GM18907 (cell line): ENCODE measurements at regions not wholly inside any gene's neighbourhood (a gene's known extent, or its start where the extent isn't known, plus 50 kb on each side); places are given as distances from the start of the nearest gene placed in this dataset.
A peak's percentile ranks its signal among the peaks of the same experiment; 100 is the strongest.

Experiments used
- ATAC-seq: cut with Tn5 transposase; IDR thresholded peaks from one replicate; pipeline ENCODE4 v1.9.1; 2021; ENCODE audit warnings: mild to moderate bottlenecking, moderate library complexity; ENCODE audit not compliant: unreplicated experiment

DNA sequence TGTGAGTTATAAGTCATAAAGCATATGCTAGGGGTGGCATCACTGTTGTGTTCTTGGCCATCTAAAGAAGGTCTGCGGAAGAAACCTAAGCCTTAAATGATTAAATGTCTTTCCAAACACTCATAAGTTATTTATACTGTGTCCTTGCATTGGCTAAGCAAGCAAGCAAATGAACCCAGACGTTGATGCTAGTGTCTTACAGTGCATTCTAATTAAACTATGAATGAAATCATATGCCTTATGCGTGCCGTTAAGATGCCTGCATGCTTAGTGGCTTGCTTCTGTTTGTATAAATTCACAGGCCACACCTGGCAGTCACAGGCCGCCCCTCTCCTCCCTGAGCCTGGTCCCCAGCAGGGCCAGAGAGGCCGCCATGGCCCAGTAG, 49.9 kb downstream of the RIN2 start:
- no peak for ATAC-seq

DNA sequence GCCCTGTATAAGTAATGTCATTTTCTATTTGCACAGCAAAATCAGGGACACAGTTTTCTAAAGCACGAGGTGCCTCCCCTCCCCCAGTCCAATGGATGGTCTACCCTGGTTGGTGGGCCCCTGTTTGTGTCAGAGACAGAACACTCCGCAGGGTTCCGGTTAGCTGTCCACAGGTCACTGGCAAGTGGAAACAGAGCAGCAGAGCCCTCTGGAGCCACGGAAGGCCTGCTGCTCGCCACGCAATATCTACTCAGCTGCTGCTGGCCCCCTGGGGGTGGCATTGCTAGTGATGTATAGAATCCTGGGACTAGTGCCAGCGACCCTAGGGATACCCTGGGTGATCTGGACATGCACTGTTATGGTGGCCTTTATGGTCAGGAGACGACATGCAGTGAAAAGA, 50.4 kb downstream of the RIN2 start:
- ATAC-seq: no peak

DNA sequence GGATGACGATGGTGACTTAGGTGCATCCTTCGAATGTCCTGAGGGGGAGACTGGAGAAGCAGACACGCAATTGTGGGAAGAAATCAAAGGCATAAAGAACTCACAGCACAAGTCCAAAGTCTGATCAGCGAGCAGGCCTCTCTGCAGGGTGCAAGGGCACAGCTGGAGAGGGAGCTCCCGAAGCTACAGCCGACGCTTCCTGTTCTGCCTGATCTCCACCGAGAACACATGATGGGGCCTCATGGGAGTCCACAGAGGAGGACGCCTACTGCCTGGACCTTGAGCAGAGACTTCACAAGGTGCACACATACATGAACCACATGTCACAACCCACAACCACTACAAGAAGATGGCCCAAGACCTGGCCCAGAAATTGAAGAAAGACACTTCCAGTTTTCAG, 51.4 kb downstream of the RIN2 start:
- no peak for ATAC-seq

DNA sequence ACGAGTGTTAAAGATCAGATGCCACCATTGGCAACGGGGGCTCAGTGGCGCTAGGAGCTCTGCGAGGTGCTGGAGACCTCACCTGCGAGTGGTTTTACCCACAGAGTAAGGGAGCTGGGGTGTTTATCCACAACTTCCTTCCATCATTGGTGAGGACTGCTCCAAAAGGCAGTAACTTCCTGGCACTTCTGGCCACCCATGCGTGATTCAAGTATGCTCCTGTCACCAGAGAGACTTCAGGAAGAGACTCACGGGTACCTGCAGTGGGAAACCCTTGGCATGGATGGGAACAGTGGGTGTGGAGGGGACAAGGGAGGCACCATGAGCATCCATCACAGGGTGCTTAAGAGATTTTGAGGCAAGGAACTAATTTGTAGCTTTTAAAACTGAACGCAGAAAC, 53.2 kb downstream of the RIN2 start:
- no peak for ATAC-seq

GRCh38 chr20:19812056-19812455, 54.0 kb downstream of the RIN2 start:
- ATAC-seq: no peak

DNA sequence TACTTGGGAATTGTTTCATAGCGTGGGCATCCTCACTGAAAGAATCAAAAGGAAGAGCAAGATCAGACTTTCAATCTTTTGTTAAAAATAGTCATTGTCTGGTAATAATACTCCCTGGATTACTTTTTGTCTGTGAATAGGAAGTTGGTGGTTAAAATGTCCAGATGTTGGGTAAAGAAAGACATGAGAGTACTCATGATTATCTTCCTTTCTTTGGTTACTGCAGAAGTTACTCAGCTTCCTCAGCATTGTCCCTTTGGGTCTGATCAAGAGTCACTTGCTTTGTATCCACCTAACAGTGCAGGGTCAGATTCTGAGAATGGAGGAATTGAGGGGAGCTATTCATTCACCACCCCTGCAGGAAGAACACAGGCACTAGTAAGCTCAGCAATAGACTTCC, 54.6 kb downstream of the RIN2 start:
- no peak for ATAC-seq

GRCh38 chr20:19813846-19814640, 56.0 kb downstream of the RIN2 start:
- no peak for ATAC-seq

DNA sequence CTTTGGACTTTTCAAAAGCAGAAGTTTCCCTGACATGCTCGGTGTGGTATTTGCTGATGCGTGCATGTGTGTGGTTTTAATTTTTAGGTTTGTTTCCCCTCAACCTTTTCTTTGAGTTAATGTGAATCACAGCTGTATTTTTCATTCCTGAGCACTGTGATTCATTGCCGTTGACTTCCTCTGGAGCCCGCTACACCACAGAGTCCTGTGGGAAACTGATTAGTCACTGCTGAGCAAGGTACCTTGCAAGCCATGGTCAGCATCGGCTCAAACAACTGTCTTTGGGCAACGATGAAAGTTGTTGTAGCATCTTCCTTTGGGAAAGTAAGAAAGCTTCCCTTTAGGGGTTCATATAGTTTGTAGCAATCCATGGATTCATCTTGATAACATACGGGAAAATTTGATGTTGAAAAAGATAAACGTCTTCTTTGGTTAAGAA, 57.5 kb downstream of the RIN2 start:
- no peak for ATAC-seq

GRCh38 chr20:19816386-19816785, 58.3 kb downstream of the RIN2 start:
- ATAC-seq: no peak

DNA sequence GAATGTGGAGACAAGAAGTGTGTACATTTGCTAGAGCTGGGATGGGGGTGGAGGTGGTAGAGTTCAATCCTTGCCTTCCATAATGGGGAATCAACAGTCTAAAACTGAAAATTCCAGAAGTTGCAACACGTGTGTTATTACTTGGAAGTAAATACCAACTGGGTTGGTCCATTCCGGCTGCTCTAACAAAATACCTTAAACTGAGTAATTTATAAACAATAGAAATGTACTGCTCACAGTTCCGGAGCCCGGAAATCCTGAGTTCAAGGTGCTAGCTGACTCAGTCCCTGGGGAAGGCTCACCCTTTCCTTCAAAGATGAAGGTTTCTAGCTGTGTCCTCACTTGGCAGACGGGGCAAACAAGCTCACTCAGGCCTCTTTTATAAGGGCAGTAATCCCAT, 59.0 kb downstream of the RIN2 start:
- ATAC-seq: no peak

DNA sequence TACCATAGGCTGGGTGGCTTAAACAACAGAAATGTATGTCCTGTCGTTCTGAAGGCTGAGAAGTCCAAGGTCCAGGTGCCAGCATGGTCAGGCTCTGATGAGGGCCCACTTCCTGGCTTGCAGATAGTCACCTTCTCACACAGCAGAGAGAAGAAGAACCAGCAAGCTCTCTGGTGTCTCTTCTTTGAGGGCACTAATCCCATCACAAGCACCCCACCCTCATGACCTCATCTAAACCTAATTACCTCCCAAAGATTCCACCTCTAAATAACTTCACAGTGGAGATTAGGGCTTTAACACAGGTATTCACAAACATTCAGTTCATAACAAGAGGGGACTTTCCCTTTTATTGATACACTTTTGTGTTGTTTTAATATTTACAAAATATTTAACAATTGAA, 61.1 kb downstream of the RIN2 start:
- ATAC-seq: no peak

DNA sequence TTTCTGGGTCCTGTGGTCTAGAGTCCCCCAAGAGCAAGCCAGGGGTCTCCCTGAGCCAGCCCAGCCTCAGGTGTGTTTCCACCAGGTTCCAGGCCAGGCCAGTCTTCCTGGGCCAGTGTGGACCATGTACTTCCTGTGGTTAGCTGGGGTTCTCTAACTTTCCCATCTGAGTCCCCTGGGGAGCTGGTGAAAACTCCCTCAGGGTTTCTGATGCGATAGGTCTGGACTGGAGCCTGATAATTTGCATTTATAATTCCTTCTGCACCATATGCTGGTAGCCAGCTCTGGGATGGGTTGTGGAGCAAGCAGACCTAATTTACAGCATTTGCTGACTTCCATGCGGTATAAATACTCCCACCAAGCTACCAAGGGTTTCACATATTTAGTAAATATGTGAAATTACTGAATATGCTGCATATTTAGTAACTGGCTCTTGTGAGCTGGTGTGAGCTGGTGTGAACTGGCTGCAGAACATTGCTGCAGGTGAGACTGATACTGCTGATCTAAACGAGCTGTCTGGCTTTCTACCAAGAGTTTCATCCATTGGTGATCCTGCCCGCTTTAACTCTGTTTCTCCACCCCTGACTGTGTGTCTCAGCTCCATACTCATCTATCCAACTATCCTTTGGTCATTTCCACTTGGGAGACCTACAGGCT, 62.6 kb downstream of the RIN2 start:
- ATAC-seq: no peak

DNA sequence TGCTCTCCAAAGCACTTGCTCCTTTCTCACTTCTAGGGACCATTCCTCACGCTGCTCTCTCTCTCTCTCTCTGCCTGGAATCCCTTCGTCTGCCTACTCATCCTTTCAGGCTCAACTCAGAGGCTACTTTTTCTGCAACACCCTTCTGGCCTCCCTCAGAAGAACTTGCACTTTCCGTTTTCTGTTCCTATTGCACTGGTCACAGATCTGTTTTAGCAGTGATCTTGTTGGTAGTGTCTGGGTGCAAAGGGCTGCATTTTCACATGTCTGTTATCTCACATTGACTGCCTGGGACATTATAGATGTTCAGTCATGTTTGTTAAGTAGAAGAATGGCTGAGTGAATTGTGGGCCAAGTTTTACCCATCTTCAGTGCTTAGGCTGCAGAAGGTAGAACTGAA, 63.5 kb downstream of the RIN2 start:
- no peak for ATAC-seq

DNA sequence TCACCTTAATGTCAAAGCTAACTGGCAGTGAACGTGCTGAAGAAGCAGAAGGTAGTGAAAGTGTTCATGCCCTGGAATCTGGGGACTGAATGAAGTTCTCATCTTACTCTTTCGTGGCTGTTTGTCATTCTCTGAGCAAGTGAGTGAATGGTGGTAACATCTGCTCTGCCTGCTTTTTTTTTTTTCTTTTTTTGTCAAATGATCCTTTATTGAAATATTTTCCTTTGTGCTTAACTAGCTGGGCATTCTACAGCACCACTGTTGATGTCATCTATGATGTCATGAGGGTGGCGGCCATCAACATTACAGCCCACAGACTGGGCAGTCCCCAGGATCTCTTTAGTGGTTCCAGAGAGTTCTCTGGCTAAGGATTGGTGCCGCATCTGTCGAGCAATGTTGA, 65.2 kb downstream of the RIN2 start:
- ATAC-seq: no peak

GRCh38 chr20:19823971-19824370, 65.9 kb downstream of the RIN2 start:
- no peak for ATAC-seq

- no peak for ATAC-seq
Measured at GRCh38 chr20:19824861-19825260, 66.8 kb downstream of the RIN2 start.

DNA sequence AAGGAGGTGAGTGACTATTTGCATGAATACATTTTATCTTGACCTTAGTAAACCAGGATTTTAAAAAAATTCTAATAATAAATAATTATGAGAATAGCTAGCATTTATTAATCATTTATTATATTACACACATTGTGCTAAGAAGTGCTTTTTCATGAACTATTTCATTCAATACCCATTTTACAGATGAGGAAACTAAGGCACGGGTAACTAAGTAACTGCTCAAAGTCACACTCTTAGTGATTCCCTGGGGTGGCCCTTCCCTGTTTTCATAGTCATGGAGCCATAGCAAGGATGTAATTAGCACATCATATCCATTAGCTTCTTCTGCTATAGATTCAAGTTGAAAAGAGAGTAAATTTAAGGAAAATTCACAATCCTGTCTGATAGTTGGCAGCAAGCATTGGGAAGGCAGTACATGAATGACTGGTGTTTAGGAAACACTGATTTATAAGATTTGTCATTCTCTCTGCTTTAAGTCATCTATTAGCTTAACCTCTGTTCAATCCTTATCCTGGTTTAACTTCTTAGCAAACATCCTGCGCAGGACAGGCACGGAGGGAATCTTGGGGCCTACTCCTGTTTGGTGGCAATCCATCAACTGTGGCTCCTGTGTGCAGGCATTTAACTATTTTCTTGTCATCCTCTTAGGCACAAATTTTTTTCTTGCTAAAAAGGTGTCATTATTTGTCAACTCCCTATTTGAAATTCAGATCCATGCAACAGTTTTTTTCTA, 68.3 kb downstream of the RIN2 start:
- ATAC-seq: no peak

- ATAC-seq: peak; percentile 28
Measured at GRCh38 chr20:19827818-19828217, 69.8 kb downstream of the RIN2 start.

DNA sequence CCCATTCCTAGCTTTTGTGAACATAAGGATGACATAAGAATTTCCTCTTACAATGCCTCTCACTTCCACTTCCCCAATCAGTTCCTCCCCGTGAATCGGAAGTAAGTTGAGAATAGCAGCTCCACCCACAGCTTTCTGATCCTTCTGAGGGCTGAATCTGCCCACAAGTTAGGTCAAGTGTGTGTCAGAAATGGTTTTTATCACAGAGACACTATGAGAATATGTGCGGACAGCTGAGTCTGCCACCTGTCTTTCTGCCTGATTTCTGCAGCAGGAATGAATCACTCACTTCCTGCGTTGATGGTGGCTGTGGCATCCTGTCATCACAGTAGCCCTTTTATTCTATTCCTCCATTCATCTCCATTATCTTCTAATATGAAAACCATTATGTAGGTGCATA, 70.2 kb downstream of the RIN2 start:
- peak; percentile 96 for ATAC-seq

DNA sequence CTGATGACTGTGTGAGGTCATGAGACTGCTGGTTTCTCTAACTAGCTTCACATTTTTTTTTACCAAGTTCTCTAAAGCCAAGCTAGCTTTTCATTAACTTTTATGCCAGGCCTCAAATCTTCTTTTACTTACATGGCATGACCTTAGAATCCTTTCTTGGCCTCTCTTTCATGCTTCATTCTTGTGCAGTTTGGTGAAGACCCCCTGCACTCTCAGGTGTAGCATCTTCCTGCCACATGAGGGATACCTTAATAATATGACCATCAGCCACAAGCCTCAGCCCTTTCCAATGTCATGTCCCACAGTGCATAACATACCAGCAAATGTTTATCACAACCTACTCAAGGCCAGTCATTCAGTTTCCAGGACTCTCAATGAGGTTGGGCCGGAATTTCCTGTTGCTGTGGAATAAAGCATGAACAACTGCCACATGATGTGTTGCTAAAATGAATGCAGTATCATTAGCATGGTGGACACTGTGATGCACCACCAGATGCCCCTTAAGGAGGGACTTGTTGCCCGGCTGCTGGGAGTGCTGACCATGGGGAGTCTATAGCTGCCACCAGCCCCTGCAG, 72.2 kb downstream of the RIN2 start:
- ATAC-seq: no peak

DNA sequence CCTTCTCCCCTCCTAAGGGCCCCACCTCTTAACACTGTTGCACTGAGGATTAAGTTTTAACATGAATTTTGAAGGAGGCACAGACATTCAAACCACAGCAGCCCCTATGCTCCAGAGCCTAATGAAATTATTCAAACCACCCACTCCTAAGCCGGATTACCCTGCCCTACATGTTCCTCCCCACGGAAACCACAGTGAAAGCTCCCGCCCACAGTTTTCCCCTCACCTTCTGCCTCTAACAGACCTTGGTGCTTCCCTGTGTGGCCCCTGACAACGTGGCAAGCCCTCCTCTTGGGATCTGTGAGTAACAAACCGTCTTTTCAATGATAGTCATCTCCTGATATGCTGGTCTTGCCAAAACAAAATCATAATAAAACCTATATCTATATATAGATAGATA, 74.8 kb downstream of the RIN2 start:
- no peak for ATAC-seq

DNA sequence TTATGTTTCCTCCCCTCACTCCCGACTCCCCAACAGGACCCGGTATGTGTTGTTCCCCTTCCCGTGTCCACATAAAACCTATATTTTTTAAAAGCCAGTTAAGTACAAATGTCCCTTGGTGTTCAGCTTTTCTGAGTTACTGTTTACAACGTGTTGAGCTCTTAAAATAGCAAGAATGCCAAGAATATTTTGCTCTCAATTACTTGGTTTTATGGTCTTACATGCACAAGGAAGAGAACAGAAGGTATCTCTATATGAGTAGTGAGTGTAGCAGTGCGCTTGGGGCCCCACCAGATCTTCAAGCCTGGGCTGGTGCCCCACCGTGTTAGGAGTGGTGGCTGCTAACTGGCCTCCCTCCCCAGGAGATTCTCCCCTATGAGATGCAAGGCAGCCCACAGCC, 75.3 kb downstream of the RIN2 start:
- no peak for ATAC-seq
